Stimulated activated CD4-positive, alpha-beta T cell treated with anti-CD3 and anti-CD28 coated beads, Interleukin-12 subunit alpha, Interleukin-12 subunit beta, amount 100 ng/mL, for 48 hours (primary cell): ENCODE measurements at regions not wholly inside any gene's neighbourhood (a gene's known extent, or its start where the extent isn't known, plus 50 kb on each side); places are given as distances from the start of the nearest gene placed in this dataset.

Source experiments
- DNase-seq, 3 donors: peaks; one replicate each; pipeline ENCODE4 v3.0.0-alpha.2; 2020; ENCODE audit warnings: low read depth in 2 of 3, low spot score in 1 of 3

- DNase-seq, result no peak
Observed at GRCh38 chr11:116420030-116420429, 352.8 kb downstream of the BUD13 start.

GRCh38 chr11:116418388-116419041, 354.3 kb downstream of the BUD13 start:
- DNase-seq, result no peak

GRCh38 chr11:116416852-116417251, 355.9 kb downstream of the BUD13 start:
- DNase-seq, result no peak

- no peak for DNase-seq
Observed at GRCh38 chr11:116415095-116415494, 357.7 kb downstream of the BUD13 start.

- DNase-seq, result no peak
Observed at GRCh38 chr11:116414357-116414880, 358.4 kb downstream of the BUD13 start.

GRCh38 chr11:116413301-116414242, 359.2 kb downstream of the BUD13 start:
- no peak for DNase-seq

- no peak for DNase-seq
Observed at GRCh38 chr11:116412118-116412889, 360.5 kb downstream of the BUD13 start.

GRCh38 chr11:116409238-116409637, 363.5 kb downstream of the BUD13 start:
- no peak for DNase-seq

- DNase-seq, result no peak
Observed at GRCh38 chr11:116406042-116406441, 366.7 kb downstream of the BUD13 start.

GRCh38 chr11:116404462-116404798, 368.4 kb downstream of the BUD13 start:
- no peak for DNase-seq

- no peak for DNase-seq
Observed at GRCh38 chr11:116403794-116404461, 368.9 kb downstream of the BUD13 start.

- DNase-seq, result no peak
Observed at GRCh38 chr11:116400081-116400480, 372.7 kb downstream of the BUD13 start.

GRCh38 chr11:116397602-116398084, 375.1 kb downstream of the BUD13 start:
- no peak for DNase-seq

GRCh38 chr11:116396331-116396730, 376.5 kb downstream of the BUD13 start:
- no peak for DNase-seq

GRCh38 chr11:116394022-116394421, 378.8 kb downstream of the BUD13 start:
- DNase-seq, result no peak

- DNase-seq, result no peak
Observed at GRCh38 chr11:116390963-116391362, 381.8 kb downstream of the BUD13 start.

GRCh38 chr11:116388146-116388545, 384.6 kb downstream of the BUD13 start:
- no peak for DNase-seq

- no peak for DNase-seq
Observed at GRCh38 chr11:116387641-116388040, 385.1 kb downstream of the BUD13 start.

- no peak for DNase-seq
Observed at GRCh38 chr11:116386118-116386699, 386.6 kb downstream of the BUD13 start.

GRCh38 chr11:116384876-116385275, 387.9 kb downstream of the BUD13 start:
- no peak for DNase-seq
